Inferior parietal cortex (tissue), 1 donor: ENCODE measurements at regions not wholly inside any gene's neighbourhood (a gene's known extent, or its start where the extent isn't known, plus 50 kb on each side); places are given as distances from the start of the nearest gene placed in this dataset.
A peak's percentile ranks its signal among the peaks of the same experiment; 100 is the strongest.

Experiments
- DNase-seq: peaks from one replicate; pipeline ENCODE4 v3.0.0-alpha.2; 2016; ENCODE audit errors: extremely low spot score

DNA sequence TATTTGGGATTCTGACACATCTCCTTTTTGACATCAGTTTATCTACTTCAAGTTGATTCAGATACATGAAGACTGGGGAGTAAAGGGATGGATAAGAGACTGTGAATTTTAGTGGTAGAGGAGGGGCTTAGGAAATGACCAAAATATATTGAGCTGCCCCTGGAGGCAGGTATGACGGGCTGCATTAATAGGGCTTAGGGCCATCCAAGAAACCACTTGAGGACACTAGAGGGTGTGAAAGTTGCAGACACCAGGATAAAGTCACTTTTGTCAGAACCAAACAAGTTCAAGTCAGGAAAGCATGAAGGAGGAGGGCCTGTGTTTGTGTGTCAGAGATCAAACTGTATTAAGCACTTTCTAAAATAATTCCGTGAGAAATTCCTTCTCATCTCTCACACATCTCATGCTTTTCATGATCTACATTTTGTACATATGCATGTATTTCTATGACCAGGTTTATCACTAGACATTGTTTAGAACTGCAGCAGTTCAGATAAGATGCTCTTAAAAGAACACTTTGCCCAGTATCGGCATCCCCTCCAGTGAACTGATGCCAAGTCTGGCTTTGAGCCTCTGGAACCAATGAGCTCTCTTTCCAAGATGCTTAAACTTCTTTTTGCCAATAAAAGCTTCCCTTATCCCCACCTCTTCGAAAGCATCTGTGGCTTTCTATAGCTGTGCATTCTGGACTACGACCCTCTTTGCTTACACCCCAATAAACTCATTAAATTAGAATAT is 136.9 kb downstream of the SLC38A1 start:
- DNase-seq = no peak

- no peak for DNase-seq
Observed at GRCh38 chr12:46127656-46128055, 137.3 kb upstream of the SCAF11 start.

DNA sequence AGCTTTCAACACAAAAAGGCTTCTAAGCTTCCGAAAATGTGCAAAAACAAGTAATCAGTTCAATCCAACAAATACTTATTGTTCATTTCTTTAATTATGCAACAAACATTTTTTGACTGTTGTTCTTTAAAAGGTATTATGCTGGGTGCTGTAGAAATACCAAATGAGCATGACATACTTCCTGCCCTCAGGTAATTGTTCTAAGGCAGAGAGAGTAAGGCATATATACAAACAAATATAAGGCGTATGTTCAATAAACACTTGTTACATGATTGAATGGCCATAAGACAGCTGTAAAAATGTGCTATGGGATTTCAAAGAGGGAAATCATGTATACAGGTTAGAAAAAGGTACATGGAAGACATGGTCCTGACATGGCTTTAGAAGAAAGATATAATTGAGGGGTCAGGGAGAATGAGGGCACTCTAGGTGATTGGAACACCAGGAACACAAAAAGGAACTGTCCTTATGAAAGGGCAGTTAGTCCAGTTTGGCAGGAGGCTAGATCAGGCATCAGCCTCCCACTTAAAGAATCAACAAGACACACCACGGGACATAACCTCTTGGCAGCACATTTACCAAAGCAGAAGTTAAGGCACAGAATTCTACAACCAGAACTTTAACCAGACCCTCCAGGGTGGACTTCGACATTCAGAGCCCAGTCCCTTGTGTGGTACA is 135.8 kb upstream of the SCAF11 start:
- peak; percentile 27 for DNase-seq

- DNase-seq = peak; percentile 85
Observed at GRCh38 chr12:46124848-46125619, 134.7 kb upstream of the SCAF11 start.

DNA sequence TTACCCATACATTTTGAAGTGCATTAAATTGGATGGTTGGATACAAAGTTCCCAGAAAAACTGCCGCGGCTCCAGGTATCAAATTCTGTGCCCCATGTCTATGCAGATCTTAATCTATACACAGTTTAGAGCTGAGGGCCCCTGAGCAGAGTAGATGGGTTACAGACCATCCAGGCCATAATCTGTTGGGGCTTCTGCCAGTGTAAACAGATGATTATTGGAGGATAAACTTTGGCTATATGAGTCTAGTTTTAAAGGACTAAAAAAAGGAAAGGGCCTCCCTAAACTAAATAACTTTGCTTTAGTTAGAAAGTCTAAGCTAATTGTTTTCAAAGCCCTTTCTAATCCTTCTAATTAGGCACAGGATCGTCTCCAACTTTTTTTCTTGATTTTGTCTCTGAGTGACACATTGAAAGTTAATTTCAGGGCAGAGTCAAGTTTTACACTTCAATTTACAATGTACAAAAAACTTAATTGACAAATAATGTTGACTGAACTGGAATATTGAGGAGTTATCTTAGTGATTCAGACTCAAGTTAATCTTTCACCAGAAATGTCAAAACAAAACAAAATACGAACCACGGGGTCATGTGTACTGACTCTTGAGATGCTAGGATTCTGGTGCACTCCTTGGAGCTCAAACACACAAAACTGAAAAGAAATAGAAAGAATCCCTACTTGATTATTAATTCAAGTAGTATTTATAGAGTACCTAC is 133.9 kb upstream of the SCAF11 start:
- no peak for DNase-seq

GRCh38 chr12:46112364-46112763 is 122.0 kb upstream of the SCAF11 start:
- no peak for DNase-seq

DNA sequence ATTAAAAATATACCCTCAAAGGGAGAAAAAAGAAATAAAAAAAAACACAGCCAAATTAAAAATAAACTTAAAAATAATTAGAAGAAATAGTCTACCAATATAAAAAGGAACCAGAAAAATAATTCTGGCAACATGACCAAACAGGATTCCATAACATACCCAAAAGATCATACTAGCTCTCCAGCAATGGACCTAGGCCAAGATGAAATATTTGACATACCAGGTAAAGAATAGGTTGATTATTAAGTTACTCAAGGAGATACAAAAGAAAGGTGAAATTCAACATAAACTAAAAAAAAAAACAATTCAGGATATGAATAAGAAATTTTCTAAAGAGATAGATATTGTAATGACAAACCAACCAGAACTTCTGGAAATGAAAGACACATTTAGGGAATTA is 121.3 kb upstream of the SCAF11 start:
- no peak for DNase-seq

DNA sequence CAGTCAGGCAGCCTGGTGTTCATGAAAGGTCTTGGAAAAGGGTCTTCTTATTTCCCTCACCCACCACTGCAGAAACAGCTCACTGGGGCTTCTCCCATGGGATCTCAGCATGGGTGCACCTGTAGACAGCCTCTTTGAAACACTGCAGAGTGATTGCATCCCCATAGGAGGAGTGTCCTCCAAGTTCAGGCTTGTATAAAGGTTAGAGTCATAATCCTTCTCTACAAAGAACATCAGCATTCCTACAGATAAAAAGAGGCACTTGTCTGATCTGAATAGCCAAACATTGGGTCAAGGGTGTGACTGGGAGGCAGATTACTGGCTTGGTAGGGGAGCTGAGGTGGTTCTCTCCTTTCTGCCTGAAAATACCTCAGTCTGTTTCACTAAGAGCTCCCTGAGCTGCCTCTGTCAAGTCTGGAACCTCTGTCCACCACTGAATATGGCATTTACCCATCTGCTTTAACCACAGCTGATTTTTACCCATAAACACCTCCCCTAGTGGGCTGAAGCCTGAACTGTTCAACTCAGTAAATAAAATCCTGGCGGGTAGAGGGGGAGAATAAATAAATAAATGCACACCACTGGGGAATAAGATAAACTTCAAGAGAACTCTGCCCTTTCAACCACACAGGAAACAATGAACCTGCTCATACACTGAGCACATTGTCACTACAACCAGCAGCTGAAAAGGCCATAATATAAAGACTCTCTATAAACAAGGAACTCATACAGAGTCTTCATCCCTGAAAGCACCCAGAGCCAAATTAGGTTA is 120.7 kb upstream of the SCAF11 start:
- DNase-seq = no peak

DNA sequence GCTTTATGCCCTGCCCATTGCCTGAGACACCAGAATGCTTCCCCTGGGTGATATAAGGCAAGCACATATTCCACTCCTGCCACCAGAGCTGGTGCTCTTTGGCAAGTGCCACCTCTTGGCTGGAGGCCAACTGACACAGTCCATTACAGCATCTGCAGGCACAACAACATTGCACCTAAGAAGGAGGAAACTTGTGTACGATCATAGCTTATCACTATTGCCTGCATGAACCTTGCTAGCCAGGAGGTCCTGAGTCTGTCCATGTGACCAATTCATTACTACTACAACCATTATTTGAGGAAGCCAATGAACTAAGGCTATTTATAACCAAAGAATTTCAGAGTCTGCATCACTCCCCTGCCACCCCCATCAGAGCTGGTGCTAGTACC is 119.8 kb upstream of the SCAF11 start:
- DNase-seq = no peak

DNA sequence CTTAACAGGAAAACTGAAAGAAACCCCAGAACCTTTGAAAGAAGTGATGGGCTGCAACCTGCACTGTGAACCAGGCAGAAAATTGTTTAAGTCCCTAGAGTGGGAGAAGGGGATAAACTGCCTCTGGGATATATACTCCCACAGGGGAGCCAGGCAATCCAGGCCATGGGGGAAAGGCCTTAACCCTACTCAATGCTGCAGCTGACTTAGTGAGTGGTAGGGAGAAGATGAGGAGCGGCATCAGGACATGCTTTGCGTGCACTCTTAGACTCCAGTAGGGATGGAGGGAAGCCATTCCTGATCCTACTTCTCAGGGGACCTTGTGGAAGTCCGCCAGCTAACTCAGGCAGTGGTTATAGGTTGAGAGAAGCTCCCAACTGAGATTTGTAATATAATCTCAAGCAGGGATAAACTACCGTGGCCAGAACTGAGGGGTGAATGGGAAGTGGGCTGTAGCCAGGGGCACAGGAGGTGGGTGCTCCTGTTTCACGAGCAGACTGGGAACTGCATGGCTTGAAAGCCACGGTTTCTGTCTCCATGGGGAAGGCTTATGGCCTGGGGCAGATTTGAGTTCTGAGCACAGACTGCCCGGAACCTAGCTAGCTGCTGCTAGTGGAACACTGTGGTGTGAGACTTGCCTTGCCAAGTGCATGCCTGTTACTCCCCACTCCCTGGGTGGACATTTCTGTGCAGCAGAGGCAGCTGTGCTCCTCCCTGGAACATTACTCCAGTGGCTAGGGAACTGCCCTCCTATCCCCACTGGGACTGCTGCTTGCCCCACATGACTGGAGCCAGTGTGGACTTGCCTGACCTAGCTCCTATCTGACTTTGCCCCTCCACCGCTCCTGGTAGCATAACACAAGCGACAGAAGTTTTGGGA is 119.2 kb upstream of the SCAF11 start:
- no peak for DNase-seq

DNA sequence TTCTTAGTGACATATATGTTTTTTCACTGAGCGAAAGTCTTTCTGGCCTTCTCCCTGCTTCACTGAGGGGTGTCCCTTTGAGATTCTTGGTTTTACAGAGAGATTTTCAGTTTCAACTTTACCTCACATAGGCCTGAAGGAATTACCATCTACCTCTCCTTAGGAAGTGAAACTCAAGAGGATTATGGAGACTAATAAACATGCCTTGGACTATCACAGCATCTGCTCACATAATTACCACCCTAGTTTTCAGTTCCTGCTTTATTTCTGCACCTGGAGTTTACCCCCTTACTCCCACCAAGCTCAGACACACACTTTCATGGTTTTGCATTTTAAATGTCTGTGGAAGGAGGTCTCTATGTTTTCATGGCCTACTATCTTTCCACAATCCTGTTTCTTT is 118.3 kb upstream of the SCAF11 start:
- DNase-seq = no peak

- no peak for DNase-seq
Observed at GRCh38 chr12:46107591-46107990, 117.2 kb upstream of the SCAF11 start.

GRCh38 chr12:46105735-46106134 is 115.4 kb upstream of the SCAF11 start:
- DNase-seq = no peak

DNA sequence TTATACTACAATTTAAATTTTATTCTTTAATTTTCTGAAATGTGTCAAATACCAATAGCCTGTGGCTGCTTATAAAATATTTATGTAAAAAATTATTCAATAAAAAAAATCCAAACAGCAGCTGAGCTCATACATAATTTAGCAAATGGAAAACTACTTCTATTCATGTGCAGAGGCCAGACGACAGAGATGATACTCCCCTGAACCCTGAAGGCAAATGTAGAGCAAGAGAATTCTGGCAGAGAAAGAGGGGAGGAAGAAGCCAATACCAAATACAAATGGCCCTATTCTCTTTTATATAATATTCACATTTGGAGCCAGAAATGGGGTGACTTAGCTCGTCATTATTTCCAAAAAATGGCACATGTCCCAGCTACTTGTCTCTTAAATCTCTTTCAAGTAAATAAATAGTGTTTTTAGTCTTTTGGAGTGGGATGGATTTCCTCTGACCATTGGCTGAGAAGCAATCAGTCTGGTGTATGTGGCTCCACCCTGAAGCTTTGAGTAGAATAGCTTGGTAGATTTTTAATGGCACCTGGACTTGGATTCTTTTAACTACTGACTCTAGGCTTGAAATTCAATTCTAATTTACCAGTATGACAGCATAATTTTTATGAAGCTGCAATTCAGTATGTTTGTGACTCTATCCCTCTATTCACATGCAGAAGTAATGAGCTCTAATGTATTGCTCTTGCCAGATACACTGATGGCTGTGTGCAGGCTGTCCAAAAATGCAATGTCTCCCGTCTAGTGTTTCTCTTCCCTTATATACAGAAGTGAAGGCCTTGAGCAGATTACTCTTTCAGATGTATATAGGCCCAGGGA is 113.4 kb upstream of the SCAF11 start:
- DNase-seq = peak; percentile 7

DNA sequence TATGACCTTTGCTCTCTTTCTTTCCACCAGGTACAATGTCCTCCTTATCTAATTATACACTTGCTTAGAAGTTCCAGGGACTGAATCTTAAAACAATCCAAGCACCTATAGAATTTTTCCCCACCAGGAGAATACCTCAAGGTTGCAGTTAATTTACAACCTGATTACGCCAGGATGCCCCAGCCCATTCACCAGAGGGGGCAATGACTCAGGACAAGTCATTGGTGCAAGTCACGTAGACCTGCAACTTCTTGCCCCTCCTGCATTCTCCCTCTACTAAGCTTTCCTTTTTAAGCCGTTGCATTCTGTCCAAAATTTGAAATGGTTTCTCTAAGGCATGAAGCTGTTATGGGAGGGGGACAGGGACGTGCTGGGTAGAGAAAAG is 111.1 kb upstream of the SCAF11 start:
- no peak for DNase-seq

GRCh38 chr12:46100551-46101484 is 110.4 kb upstream of the SCAF11 start:
- DNase-seq = no peak

GRCh38 chr12:46089414-46090162 is 99.2 kb upstream of the SCAF11 start:
- no peak for DNase-seq
